WTC11 (cell line): ENCODE measurements at regions not wholly inside any gene's neighbourhood (a gene's known extent, or its start where the extent isn't known, plus 50 kb on each side); places are given as distances from the start of the nearest gene placed in this dataset.

Source experiments
- ATAC-seq: fragments of 200-7000 bp; cut with Tn5 transposase; 2 replicates; pipeline ENCODE4 v1.10.0; 2021; ENCODE audit warnings: mild to moderate bottlenecking, moderate library complexity
- CTCF ChIA-PET: fragments of 300-600 bp; sonication (Branson Sonifier 250); formaldehyde crosslinking; loops from one replicate; lab custom pipeline; 2021; ENCODE audit warnings: antibody characterized with exemption; lab: Charles Lee
- POLR2A ChIA-PET: fragments of 350-600 bp; sonication (Branson Sonifier 250); formaldehyde crosslinking; loops from one replicate; lab custom pipeline; 2021; ENCODE audit warnings: antibody characterized with exemption; lab: Charles Lee
- DNase-seq: peaks from one replicate; pipeline ENCODE4 v3.0.0; 2021; ENCODE audit warnings: low spot score
- H3K27ac Mint-ChIP-seq: 2 replicates; pipeline ENCODE4 v1.8.0; 2021; ENCODE audit warnings: mixed read lengths
- H3K27me3 Mint-ChIP-seq: 2 replicates; pipeline ENCODE4 v1.8.0; 2021; ENCODE audit warnings: low read depth, mild to moderate bottlenecking, moderate library complexity, mixed read lengths
- H3K36me3 Mint-ChIP-seq: 2 replicates; pipeline ENCODE4 v1.8.0; 2021; ENCODE audit warnings: mixed read lengths
- H3K4me1 Mint-ChIP-seq: 2 replicates; pipeline ENCODE4 v1.8.0; 2022; ENCODE audit warnings: mixed read lengths
- H3K4me3 Mint-ChIP-seq: 2 replicates; pipeline ENCODE4 v1.8.0; 2021; ENCODE audit warnings: mild to moderate bottlenecking, moderate library complexity, mixed read lengths
- H3K9me3 Mint-ChIP-seq: 2 replicates; pipeline ENCODE4 v1.8.0; 2021; ENCODE audit warnings: mixed read lengths
- ETV6 ChIP-seq: sonication (generic); formaldehyde crosslinking; IDR thresholded peaks from 2 replicates; pipeline ENCODE4 v1.8.1; 2022; ENCODE audit warnings: mild to moderate bottlenecking, missing genetic modification reagents
- FOXK1 ChIP-seq: sonication (generic); formaldehyde crosslinking; IDR thresholded peaks from 2 replicates; pipeline ENCODE4 v1.8.0; 2022; ENCODE audit warnings: mild to moderate bottlenecking, moderate library complexity, missing genetic modification reagents
- GRHL2 ChIP-seq: fragments of 250-450 bp; sonication (Bioruptor Pico); IDR thresholded peaks from 2 replicates; pipeline ENCODE4 v1.8.0; 2022; ENCODE audit warnings: mild to moderate bottlenecking, moderate library complexity; ENCODE audit not compliant: insufficient replicate concordance, severe bottlenecking
- IRF2 ChIP-seq: sonication (generic); formaldehyde crosslinking; IDR thresholded peaks from 2 replicates; pipeline ENCODE4 v1.8.0; 2022; ENCODE audit warnings: low read depth, missing genetic modification reagents, borderline replicate concordance
- MYBL2 ChIP-seq: sonication (generic); formaldehyde crosslinking; IDR thresholded peaks from 2 replicates; pipeline ENCODE4 v1.8.1; 2023; ENCODE audit warnings: mild to moderate bottlenecking, moderate library complexity, missing genetic modification reagents
- NR1H2 ChIP-seq: sonication (generic); formaldehyde crosslinking; IDR thresholded peaks from 2 replicates; pipeline ENCODE4 v1.9.0; 2021; ENCODE audit warnings: mild to moderate bottlenecking, moderate library complexity, missing genetic modification reagents
- PRRX2 ChIP-seq: fragments of 250-450 bp; sonication (Bioruptor Pico); IDR thresholded peaks from 2 replicates; pipeline ENCODE4 v1.8.0; 2021; ENCODE audit warnings: mild to moderate bottlenecking
- TCF7 ChIP-seq: sonication (generic); formaldehyde crosslinking; IDR thresholded peaks from 2 replicates; pipeline ENCODE4 v1.8.0; 2022; ENCODE audit warnings: mild to moderate bottlenecking, low read depth, missing genetic modification reagents, moderate library complexity
- ZBTB21 ChIP-seq: sonication (generic); formaldehyde crosslinking; IDR thresholded peaks from 2 replicates; pipeline ENCODE4 v1.8.1; 2023; ENCODE audit warnings: mild to moderate bottlenecking, missing genetic modification reagents, borderline replicate concordance
- ZNF416 ChIP-seq: fragments of 250-450 bp; sonication (Bioruptor Pico); IDR thresholded peaks from 2 replicates; pipeline ENCODE4 v1.9.0; 2021; ENCODE audit warnings: mild to moderate bottlenecking, inconsistent platforms
- ZNF423 ChIP-seq: fragments of 250-450 bp; sonication (Bioruptor Pico); IDR thresholded peaks from 2 replicates; pipeline ENCODE4 v2.1.2; 2022; ENCODE audit warnings: mild to moderate bottlenecking, moderate library complexity
- TF ChIP-seq, protein P1 (sequence below): fragments of 200-600 bp; IDR thresholded peaks from 2 replicates; pipeline ENCODE4 v1.8.0; 2022; ENCODE audit warnings: antibody characterized with exemption
- TF ChIP-seq, protein P2 (sequence below): sonication (generic); formaldehyde crosslinking; IDR thresholded peaks from 2 replicates; pipeline ENCODE4 v1.8.1; 2022; ENCODE audit warnings: missing genetic modification reagents, borderline replicate concordance
- TF ChIP-seq, protein P3 (sequence below): sonication (generic); formaldehyde crosslinking; IDR thresholded peaks from 2 replicates; pipeline ENCODE4 v1.8.0; 2022; ENCODE audit warnings: mild to moderate bottlenecking, missing genetic modification reagents
- TF ChIP-seq, protein P4 (sequence below): sonication (generic); formaldehyde crosslinking; IDR thresholded peaks from 2 replicates; pipeline ENCODE4 v1.8.1; 2022; ENCODE audit warnings: low read depth, missing genetic modification reagents, borderline replicate concordance
- TF ChIP-seq, protein P5 (sequence below): fragments of 250-450 bp; sonication (Bioruptor Pico); IDR thresholded peaks from 2 replicates; pipeline ENCODE4 v2.1.2; 2022; ENCODE audit warnings: mild to moderate bottlenecking, moderate library complexity
- TF ChIP-seq, protein P6 (sequence below): sonication (generic); formaldehyde crosslinking; IDR thresholded peaks from 2 replicates; pipeline ENCODE4 v1.8.0; 2022; ENCODE audit warnings: mild to moderate bottlenecking, missing genetic modification reagents
- TF ChIP-seq, protein P7 (sequence below): fragments of 250-450 bp; sonication (Bioruptor Pico); IDR thresholded peaks from 2 replicates; pipeline ENCODE4 v1.9.0; 2021; ENCODE audit warnings: mild to moderate bottlenecking
- TF ChIP-seq, protein P8 (sequence below): sonication (generic); formaldehyde crosslinking; IDR thresholded peaks from 2 replicates; pipeline ENCODE4 v1.8.0; 2023; ENCODE audit warnings: missing genetic modification reagents
- TF ChIP-seq, protein P9 (sequence below): sonication (generic); formaldehyde crosslinking; IDR thresholded peaks from 2 replicates; pipeline ENCODE4 v1.8.1; 2023; ENCODE audit warnings: mild to moderate bottlenecking, missing genetic modification reagents

DNA sequence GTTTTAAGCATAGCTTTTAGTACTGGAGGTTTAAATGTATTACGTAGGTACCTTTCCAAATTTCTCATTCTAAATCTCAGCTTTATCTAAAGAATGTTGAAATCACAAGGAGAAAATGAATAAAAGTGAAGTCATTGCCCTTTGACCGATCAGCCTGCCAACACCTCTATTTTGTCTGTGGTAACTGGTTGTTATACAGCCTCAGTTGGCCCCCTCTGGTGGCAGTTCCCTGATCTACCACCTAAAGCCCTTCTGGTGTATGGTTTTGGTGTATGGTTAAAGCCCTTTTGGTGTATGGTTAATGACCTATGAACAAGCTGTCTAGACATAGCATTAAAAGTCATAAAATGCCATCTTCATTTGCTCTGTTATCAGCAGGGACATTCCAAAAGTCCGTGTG lies 378.2 kb upstream of the AZI2 start:
- H3K27ac Mint-ChIP-seq, result no peak overlapping the region
- H3K27me3 Mint-ChIP-seq, result no peaks in the 10 kb centered on the region; the same call in 1 of the 2 replicates
- H3K4me1 Mint-ChIP-seq, result no peaks in the 10 kb centered on the region
- ChIA-PET CTCF (interaction anchor here (0.6 to 2.3 kb wide), 2 partner anchors 28 to 59 kb away, joined by 3 to 26 read pairs; no protein-coding TSS in a partner anchor), POLR2A (no interaction called here)
- peak; percentile 99 for ATAC-seq
- TF ChIP-seq, protein P1, sequence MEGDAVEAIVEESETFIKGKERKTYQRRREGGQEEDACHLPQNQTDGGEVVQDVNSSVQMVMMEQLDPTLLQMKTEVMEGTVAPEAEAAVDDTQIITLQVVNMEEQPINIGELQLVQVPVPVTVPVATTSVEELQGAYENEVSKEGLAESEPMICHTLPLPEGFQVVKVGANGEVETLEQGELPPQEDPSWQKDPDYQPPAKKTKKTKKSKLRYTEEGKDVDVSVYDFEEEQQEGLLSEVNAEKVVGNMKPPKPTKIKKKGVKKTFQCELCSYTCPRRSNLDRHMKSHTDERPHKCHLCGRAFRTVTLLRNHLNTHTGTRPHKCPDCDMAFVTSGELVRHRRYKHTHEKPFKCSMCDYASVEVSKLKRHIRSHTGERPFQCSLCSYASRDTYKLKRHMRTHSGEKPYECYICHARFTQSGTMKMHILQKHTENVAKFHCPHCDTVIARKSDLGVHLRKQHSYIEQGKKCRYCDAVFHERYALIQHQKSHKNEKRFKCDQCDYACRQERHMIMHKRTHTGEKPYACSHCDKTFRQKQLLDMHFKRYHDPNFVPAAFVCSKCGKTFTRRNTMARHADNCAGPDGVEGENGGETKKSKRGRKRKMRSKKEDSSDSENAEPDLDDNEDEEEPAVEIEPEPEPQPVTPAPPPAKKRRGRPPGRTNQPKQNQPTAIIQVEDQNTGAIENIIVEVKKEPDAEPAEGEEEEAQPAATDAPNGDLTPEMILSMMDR, result peak; percentile 66
- TF ChIP-seq IRF2, result no peak
- H3K4me3 Mint-ChIP-seq, result no peak overlapping the region
- H3K36me3 Mint-ChIP-seq, result no peaks in the 10 kb centered on the region
- no peaks in the 10 kb centered on the region for H3K9me3 Mint-ChIP-seq
- peak; percentile 75 for DNase-seq

DNA sequence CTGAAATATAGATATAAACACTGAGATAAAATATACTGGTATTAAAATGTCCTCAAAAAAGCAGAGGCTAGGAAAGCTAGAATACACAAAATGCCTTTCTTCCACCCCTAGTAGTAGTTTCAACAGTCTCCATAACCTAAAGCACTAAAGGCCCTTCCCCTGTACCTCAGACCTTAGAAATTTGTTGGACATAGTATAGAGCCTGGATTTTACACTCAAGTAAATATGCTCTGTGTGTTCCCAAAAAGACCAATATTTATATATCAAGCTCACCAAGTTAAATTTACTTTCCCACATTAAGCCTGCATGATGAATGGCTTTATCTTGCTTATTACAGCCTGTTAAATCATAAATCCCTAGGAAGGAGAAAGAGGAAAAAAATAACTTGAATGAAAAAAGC lies 378.7 kb upstream of the AZI2 start:
- DNase-seq (no peak), ATAC-seq (no peak)
- CTCF ChIA-PET, result interaction anchor here (0.6 to 2.3 kb wide), 2 partner anchors 27 to 59 kb away, joined by 3 to 26 read pairs; no protein-coding TSS in a partner anchor
- H3K4me3 Mint-ChIP-seq, result no peak overlapping the region
- no peaks in the 10 kb centered on the region for H3K4me1 Mint-ChIP-seq
- TF ChIP-seq, protein P2, sequence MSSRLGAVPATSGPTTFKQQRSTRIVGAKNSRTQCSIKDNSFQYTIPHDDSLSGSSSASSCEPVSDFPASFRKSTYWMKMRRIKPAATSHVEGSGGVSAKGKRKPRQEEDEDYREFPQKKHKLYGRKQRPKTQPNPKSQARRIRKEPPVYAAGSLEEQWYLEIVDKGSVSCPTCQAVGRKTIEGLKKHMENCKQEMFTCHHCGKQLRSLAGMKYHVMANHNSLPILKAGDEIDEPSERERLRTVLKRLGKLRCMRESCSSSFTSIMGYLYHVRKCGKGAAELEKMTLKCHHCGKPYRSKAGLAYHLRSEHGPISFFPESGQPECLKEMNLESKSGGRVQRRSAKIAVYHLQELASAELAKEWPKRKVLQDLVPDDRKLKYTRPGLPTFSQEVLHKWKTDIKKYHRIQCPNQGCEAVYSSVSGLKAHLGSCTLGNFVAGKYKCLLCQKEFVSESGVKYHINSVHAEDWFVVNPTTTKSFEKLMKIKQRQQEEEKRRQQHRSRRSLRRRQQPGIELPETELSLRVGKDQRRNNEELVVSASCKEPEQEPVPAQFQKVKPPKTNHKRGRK (CRISPR knock-in tag), result no peak
- TF ChIP-seq, protein P3, sequence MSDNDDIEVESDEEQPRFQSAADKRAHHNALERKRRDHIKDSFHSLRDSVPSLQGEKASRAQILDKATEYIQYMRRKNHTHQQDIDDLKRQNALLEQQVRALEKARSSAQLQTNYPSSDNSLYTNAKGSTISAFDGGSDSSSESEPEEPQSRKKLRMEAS (CRISPR knock-in tag), result no peak
- TF ChIP-seq, protein P4, sequence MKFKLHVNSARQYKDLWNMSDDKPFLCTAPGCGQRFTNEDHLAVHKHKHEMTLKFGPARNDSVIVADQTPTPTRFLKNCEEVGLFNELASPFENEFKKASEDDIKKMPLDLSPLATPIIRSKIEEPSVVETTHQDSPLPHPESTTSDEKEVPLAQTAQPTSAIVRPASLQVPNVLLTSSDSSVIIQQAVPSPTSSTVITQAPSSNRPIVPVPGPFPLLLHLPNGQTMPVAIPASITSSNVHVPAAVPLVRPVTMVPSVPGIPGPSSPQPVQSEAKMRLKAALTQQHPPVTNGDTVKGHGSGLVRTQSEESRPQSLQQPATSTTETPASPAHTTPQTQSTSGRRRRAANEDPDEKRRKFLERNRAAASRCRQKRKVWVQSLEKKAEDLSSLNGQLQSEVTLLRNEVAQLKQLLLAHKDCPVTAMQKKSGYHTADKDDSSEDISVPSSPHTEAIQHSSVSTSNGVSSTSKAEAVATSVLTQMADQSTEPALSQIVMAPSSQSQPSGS (CRISPR knock-in tag), result no peak
- TF ChIP-seq ZNF416 (CRISPR knock-in tag), result no peak
- no peak for TF ChIP-seq ZNF423
- TF ChIP-seq MYBL2 (CRISPR knock-in tag), result no peak
- TF ChIP-seq, protein P5, sequence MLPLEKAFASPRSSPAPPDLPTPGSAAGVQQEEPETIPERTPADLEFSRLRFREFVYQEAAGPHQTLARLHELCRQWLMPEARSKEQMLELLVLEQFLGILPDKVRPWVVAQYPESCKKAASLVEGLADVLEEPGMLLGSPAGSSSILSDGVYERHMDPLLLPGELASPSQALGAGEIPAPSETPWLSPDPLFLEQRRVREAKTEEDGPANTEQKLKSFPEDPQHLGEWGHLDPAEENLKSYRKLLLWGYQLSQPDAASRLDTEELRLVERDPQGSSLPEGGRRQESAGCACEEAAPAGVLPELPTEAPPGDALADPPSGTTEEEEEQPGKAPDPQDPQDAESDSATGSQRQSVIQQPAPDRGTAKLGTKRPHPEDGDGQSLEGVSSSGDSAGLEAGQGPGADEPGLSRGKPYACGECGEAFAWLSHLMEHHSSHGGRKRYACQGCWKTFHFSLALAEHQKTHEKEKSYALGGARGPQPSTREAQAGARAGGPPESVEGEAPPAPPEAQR (CRISPR knock-in tag), result no peak
- TF ChIP-seq, protein P6, sequence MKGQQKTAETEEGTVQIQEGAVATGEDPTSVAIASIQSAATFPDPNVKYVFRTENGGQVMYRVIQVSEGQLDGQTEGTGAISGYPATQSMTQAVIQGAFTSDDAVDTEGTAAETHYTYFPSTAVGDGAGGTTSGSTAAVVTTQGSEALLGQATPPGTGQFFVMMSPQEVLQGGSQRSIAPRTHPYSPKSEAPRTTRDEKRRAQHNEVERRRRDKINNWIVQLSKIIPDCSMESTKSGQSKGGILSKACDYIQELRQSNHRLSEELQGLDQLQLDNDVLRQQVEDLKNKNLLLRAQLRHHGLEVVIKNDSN (CRISPR knock-in tag), result no peak
- no peak for TF ChIP-seq FOXK1
- no peak for TF ChIP-seq GRHL2 (CRISPR knock-in tag)
- no peak for TF ChIP-seq NR1H2 (CRISPR knock-in tag)
- TF ChIP-seq, all 79 proteins: peak for 0
- H3K27me3 Mint-ChIP-seq, result no peaks in the 10 kb centered on the region; the same call in 1 of the 2 replicates
- H3K36me3 Mint-ChIP-seq, result no peaks in the 10 kb centered on the region
- no peak overlapping the region for H3K27ac Mint-ChIP-seq
- H3K9me3 Mint-ChIP-seq, result no peaks in the 10 kb centered on the region
- POLR2A ChIA-PET, result no interaction called here

DNA sequence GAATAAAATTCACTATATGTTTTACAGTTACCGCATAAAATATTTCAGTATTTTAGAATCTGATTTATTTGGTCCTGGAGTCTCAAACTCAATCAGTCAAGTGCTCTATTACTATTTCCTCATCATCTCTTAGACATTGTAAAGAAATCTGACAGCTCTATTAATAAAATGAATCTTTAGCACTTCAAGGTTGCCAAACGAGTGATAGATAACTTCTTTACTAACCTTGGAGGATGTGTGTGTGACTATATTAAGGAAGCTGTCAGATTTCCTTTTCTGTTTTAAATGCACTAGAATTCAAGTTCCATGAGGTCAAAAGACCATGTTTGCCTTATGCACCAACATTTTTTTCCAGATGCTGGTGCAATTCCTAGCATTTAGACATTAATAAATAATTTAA lies 389.8 kb upstream of the AZI2 start:
- POLR2A ChIA-PET, result no interaction called here
- H3K4me1 Mint-ChIP-seq, result no peaks in the 10 kb centered on the region
- H3K9me3 Mint-ChIP-seq, result peaks cover 18% of the 10 kb centered on the region
- CTCF ChIA-PET, result no interaction called here
- ATAC-seq, result no peak
- H3K4me3 Mint-ChIP-seq, result no peak overlapping the region
- no peak overlapping the region for H3K27ac Mint-ChIP-seq
- TF ChIP-seq ETV6 (CRISPR knock-in tag), result no peak
- no peak for TF ChIP-seq PRRX2 (CRISPR knock-in tag)
- TF ChIP-seq, protein P7, sequence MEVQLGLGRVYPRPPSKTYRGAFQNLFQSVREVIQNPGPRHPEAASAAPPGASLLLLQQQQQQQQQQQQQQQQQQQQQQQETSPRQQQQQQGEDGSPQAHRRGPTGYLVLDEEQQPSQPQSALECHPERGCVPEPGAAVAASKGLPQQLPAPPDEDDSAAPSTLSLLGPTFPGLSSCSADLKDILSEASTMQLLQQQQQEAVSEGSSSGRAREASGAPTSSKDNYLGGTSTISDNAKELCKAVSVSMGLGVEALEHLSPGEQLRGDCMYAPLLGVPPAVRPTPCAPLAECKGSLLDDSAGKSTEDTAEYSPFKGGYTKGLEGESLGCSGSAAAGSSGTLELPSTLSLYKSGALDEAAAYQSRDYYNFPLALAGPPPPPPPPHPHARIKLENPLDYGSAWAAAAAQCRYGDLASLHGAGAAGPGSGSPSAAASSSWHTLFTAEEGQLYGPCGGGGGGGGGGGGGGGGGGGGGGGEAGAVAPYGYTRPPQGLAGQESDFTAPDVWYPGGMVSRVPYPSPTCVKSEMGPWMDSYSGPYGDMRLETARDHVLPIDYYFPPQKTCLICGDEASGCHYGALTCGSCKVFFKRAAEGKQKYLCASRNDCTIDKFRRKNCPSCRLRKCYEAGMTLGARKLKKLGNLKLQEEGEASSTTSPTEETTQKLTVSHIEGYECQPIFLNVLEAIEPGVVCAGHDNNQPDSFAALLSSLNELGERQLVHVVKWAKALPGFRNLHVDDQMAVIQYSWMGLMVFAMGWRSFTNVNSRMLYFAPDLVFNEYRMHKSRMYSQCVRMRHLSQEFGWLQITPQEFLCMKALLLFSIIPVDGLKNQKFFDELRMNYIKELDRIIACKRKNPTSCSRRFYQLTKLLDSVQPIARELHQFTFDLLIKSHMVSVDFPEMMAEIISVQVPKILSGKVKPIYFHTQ (CRISPR knock-in tag), result no peak
- no peak for TF ChIP-seq TCF7
- TF ChIP-seq, protein P8, sequence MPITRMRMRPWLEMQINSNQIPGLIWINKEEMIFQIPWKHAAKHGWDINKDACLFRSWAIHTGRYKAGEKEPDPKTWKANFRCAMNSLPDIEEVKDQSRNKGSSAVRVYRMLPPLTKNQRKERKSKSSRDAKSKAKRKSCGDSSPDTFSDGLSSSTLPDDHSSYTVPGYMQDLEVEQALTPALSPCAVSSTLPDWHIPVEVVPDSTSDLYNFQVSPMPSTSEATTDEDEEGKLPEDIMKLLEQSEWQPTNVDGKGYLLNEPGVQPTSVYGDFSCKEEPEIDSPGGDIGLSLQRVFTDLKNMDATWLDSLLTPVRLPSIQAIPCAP, result no peak
- TF ChIP-seq, protein P9, sequence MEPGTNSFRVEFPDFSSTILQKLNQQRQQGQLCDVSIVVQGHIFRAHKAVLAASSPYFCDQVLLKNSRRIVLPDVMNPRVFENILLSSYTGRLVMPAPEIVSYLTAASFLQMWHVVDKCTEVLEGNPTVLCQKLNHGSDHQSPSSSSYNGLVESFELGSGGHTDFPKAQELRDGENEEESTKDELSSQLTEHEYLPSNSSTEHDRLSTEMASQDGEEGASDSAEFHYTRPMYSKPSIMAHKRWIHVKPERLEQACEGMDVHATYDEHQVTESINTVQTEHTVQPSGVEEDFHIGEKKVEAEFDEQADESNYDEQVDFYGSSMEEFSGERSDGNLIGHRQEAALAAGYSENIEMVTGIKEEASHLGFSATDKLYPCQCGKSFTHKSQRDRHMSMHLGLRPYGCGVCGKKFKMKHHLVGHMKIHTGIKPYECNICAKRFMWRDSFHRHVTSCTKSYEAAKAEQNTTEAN (CRISPR knock-in tag), result no peak
- TF ChIP-seq ZBTB21 (CRISPR knock-in tag), result no peak
- TF ChIP-seq, all 79 proteins: peak for 0
- no peak for DNase-seq
- peaks cover 8% of the 10 kb centered on the region for H3K36me3 Mint-ChIP-seq
- H3K27me3 Mint-ChIP-seq, result no peaks in the 10 kb centered on the region
